ENCODE measurements at regions not wholly inside any gene's neighbourhood (a gene's known extent, or its start where the extent isn't known, plus 50 kb on each side); places are given as distances from the start of the nearest gene placed in this dataset.

- TF ChIP-seq, protein P1, sequence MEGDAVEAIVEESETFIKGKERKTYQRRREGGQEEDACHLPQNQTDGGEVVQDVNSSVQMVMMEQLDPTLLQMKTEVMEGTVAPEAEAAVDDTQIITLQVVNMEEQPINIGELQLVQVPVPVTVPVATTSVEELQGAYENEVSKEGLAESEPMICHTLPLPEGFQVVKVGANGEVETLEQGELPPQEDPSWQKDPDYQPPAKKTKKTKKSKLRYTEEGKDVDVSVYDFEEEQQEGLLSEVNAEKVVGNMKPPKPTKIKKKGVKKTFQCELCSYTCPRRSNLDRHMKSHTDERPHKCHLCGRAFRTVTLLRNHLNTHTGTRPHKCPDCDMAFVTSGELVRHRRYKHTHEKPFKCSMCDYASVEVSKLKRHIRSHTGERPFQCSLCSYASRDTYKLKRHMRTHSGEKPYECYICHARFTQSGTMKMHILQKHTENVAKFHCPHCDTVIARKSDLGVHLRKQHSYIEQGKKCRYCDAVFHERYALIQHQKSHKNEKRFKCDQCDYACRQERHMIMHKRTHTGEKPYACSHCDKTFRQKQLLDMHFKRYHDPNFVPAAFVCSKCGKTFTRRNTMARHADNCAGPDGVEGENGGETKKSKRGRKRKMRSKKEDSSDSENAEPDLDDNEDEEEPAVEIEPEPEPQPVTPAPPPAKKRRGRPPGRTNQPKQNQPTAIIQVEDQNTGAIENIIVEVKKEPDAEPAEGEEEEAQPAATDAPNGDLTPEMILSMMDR (IDR thresholded peaks at IDR 0.05): no peak
- no peak for TF ChIP-seq POLR2A (IDR thresholded peaks at IDR 0.05)
- no peak for TF ChIP-seq POLR2AphosphoS5 (IDR thresholded peaks at IDR 0.05)
These were observed 617.8 kb downstream of the MRPL39 start for GRCh38 chr21:24989516-24989915.
